Adrenal gland (tissue), 5 donors: ENCODE measurements at regions not wholly inside any gene's neighbourhood (a gene's known extent, or its start where the extent isn't known, plus 50 kb on each side); places are given as distances from the start of the nearest gene placed in this dataset.

Experiments used
- CTCF ChIP-seq, 6 experiments: fragments of 450-650 bp in 4 of 6; fragments of 200-600 bp in 2 of 6; sonication (generic) in 1 of 6; IDR thresholded peaks; 1 replicate in 5 of 6; 2 replicates in 1 of 6; pipeline versions ENCODE4 v1.5.1 to v1.8.0; 2016 to 2021; ENCODE audit warnings: antibody characterized with exemption in 6 of 6, mild to moderate bottlenecking in 2 of 6, moderate library complexity in 1 of 6
- POLR2A ChIP-seq, 2 donors: fragments of 450-650 bp; IDR thresholded peaks; one replicate each; pipeline ENCODE4 v1.6.1; 2017; ENCODE audit warnings: antibody characterized with exemption in 2 of 2, mild to moderate bottlenecking in 2 of 2, moderate library complexity in 1 of 2
- donor health status: DM: no; HTN: no; CAD: no.

GRCh38 chr3:13709706-13710105, 160.8 kb downstream of the FBLN2 start:
- TF ChIP-seq POLR2A (IDR thresholded peaks at IDR 0.05) (no peak), CTCF (IDR thresholded peaks at IDR 0.05) (no peak)
